HL-60 (cell line): ENCODE measurements at regions not wholly inside any gene's neighbourhood (a gene's known extent, or its start where the extent isn't known, plus 50 kb on each side); places are given as distances from the start of the nearest gene placed in this dataset.

Experiments
- GABPA ChIP-seq: IDR thresholded peaks from 2 replicates; pipeline ENCODE4 v1.6.1; 2012; ENCODE audit warnings: low read depth
- POLR2AphosphoS5 ChIP-seq: IDR thresholded peaks from 2 replicates; pipeline ENCODE4 v1.6.1; 2012; ENCODE audit warnings: low read depth
- SPI1 ChIP-seq: IDR thresholded peaks from 2 replicates; pipeline ENCODE4 v1.6.1; 2012; ENCODE audit warnings: low read depth, mild to moderate bottlenecking, borderline replicate concordance
- TF ChIP-seq, protein P1 (sequence below): IDR thresholded peaks from one replicate; pipeline ENCODE4 v1.5.1; 2011; ENCODE audit warnings: low read length, control low read depth, inconsistent platforms; ENCODE audit not compliant: insufficient read depth
- TF ChIP-seq, protein P2 (sequence below): IDR thresholded peaks from 2 replicates; pipeline ENCODE4 v1.6.1; 2012; ENCODE audit warnings: low read depth; ENCODE audit not compliant: insufficient replicate concordance

DNA sequence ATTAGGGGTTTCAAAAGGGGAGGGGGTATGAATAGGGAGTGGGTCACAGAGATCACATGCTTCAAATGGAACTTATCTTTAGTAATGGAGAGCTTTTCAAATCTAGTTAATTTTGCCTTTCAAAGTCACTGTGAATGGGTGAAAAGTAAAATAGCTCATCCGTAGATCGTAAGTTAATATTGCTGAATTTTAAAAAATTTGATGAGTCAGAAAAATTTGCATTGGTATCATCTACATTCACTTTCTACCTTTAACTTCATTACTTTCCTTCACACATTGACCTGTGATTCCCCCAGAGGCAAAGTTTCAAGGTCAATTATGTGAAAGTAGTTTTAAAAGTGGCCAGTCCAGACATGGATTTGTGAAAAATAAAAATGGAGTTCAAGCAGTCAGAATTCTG lies 139.0 kb upstream of the SLC35B3 start:
- TF ChIP-seq POLR2AphosphoS5 (no peak), GABPA (no peak), SPI1 (no peak)
- TF ChIP-seq, protein P1, sequence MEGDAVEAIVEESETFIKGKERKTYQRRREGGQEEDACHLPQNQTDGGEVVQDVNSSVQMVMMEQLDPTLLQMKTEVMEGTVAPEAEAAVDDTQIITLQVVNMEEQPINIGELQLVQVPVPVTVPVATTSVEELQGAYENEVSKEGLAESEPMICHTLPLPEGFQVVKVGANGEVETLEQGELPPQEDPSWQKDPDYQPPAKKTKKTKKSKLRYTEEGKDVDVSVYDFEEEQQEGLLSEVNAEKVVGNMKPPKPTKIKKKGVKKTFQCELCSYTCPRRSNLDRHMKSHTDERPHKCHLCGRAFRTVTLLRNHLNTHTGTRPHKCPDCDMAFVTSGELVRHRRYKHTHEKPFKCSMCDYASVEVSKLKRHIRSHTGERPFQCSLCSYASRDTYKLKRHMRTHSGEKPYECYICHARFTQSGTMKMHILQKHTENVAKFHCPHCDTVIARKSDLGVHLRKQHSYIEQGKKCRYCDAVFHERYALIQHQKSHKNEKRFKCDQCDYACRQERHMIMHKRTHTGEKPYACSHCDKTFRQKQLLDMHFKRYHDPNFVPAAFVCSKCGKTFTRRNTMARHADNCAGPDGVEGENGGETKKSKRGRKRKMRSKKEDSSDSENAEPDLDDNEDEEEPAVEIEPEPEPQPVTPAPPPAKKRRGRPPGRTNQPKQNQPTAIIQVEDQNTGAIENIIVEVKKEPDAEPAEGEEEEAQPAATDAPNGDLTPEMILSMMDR = no peak
- TF ChIP-seq, protein P2, sequence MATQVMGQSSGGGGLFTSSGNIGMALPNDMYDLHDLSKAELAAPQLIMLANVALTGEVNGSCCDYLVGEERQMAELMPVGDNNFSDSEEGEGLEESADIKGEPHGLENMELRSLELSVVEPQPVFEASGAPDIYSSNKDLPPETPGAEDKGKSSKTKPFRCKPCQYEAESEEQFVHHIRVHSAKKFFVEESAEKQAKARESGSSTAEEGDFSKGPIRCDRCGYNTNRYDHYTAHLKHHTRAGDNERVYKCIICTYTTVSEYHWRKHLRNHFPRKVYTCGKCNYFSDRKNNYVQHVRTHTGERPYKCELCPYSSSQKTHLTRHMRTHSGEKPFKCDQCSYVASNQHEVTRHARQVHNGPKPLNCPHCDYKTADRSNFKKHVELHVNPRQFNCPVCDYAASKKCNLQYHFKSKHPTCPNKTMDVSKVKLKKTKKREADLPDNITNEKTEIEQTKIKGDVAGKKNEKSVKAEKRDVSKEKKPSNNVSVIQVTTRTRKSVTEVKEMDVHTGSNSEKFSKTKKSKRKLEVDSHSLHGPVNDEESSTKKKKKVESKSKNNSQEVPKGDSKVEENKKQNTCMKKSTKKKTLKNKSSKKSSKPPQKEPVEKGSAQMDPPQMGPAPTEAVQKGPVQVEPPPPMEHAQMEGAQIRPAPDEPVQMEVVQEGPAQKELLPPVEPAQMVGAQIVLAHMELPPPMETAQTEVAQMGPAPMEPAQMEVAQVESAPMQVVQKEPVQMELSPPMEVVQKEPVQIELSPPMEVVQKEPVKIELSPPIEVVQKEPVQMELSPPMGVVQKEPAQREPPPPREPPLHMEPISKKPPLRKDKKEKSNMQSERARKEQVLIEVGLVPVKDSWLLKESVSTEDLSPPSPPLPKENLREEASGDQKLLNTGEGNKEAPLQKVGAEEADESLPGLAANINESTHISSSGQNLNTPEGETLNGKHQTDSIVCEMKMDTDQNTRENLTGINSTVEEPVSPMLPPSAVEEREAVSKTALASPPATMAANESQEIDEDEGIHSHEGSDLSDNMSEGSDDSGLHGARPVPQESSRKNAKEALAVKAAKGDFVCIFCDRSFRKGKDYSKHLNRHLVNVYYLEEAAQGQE = no peak
